ENCODE measurements at regions not wholly inside any gene's neighbourhood (a gene's known extent, or its start where the extent isn't known, plus 50 kb on each side); places are given as distances from the start of the nearest gene placed in this dataset.

- no peak for TF ChIP-seq CTCF (conservative IDR thresholded peaks at IDR 0.05; ENCODE audit: low read depth, low read length)
- no peak overlapping the region for H3K4me3 ChIP-seq (ENCODE audit: low read depth, low read length)
- no peak for DNase-seq (ENCODE audit: low read depth)
Observed at GRCh38 chr4:181529537-181529936, 713.7 kb upstream of the TENM3 start.

GRCh38 chr4:181536196-181536746 is 706.9 kb upstream of the TENM3 start:
- no peak overlapping the region for H3K4me3 ChIP-seq (ENCODE audit: low read depth, low read length)
- no peak for DNase-seq (ENCODE audit: low read depth)
- TF ChIP-seq CTCF (conservative IDR thresholded peaks at IDR 0.05; ENCODE audit: low read depth, low read length) = no peak

GRCh38 chr4:181536811-181537434 is 706.3 kb upstream of the TENM3 start:
- no peak for TF ChIP-seq CTCF (conservative IDR thresholded peaks at IDR 0.05; ENCODE audit: low read depth, low read length)
- DNase-seq (ENCODE audit: low read depth) = no peak
- H3K4me3 ChIP-seq (ENCODE audit: low read depth, low read length) = no peak overlapping the region

GRCh38 chr4:181538431-181538830 is 704.8 kb upstream of the TENM3 start:
- no peak for TF ChIP-seq CTCF (conservative IDR thresholded peaks at IDR 0.05; ENCODE audit: low read depth, low read length)
- no peak for DNase-seq (ENCODE audit: low read depth)
- H3K4me3 ChIP-seq (ENCODE audit: low read depth, low read length) = no peak overlapping the region

GRCh38 chr4:181541396-181541795 is 701.8 kb upstream of the TENM3 start:
- no peak for DNase-seq (ENCODE audit: low read depth)
- H3K4me3 ChIP-seq (ENCODE audit: low read depth, low read length) = no peak overlapping the region
- TF ChIP-seq CTCF (conservative IDR thresholded peaks at IDR 0.05; ENCODE audit: low read depth, low read length) = no peak

GRCh38 chr4:181548873-181549575 is 694.2 kb upstream of the TENM3 start:
- TF ChIP-seq CTCF (conservative IDR thresholded peaks at IDR 0.05; ENCODE audit: low read depth, low read length) = no peak
- H3K4me3 ChIP-seq (ENCODE audit: low read depth, low read length) = no peak overlapping the region
- no peak for DNase-seq (ENCODE audit: low read depth)

Data from epithelial cell of proximal tubule (primary cell).